GM12878 (cell line): ENCODE measurements at regions not wholly inside any gene's neighbourhood (a gene's known extent, or its start where the extent isn't known, plus 50 kb on each side); places are given as distances from the start of the nearest gene placed in this dataset.

Source experiments
- POLR2AphosphoS5 ChIP-seq: IDR thresholded peaks from 2 replicates; pipeline ENCODE4 v1.6.1; 2011; ENCODE audit warnings: mild to moderate bottlenecking, low read length, inconsistent platforms
- SPI1 ChIP-seq: IDR thresholded peaks from 2 replicates; pipeline ENCODE4 v1.6.1; 2011; ENCODE audit warnings: low read depth, mild to moderate bottlenecking, low read length, moderate library complexity, borderline replicate concordance; ENCODE audit not compliant: insufficient read depth
- STAT3 ChIP-seq: IDR thresholded peaks from 2 replicates; pipeline ENCODE4 v1.6.1; 2011; ENCODE audit warnings: low read depth, low read length, improper control_type of control experiment
- TAF1 ChIP-seq: IDR thresholded peaks from 2 replicates; pipeline ENCODE4 v1.6.1; 2011; ENCODE audit warnings: mild to moderate bottlenecking, low read depth, low read length, borderline replicate concordance
- TCF3 ChIP-seq: IDR thresholded peaks from 2 replicates; pipeline ENCODE4 v1.6.1; 2012; ENCODE audit warnings: low read depth, mild to moderate bottlenecking, low read length, borderline replicate concordance; ENCODE audit not compliant: insufficient read depth
- TF ChIP-seq, protein P1 (sequence below), 3 experiments: IDR thresholded peaks in 2 of 3; conservative IDR thresholded peaks in 1 of 3; 2 replicates each; pipeline ENCODE4 v1.5.1; 2011; ENCODE audit warnings: low read depth in 3 of 3, low read length in 3 of 3, mild to moderate bottlenecking in 3 of 3, control low read depth in 2 of 3, moderate library complexity in 2 of 3, inconsistent platforms in 1 of 3, mixed read lengths in 1 of 3; ENCODE audit not compliant: control insufficient read depth in 2 of 3, insufficient read depth in 1 of 3; ENCODE audit errors: extremely low read depth in 1 of 3
- TF ChIP-seq, protein P2 (sequence below): fragments of 450-650 bp; IDR thresholded peaks from 2 replicates; pipeline ENCODE4 v1.6.1; 2017; ENCODE audit warnings: mild to moderate bottlenecking, low read depth, inconsistent platforms; ENCODE audit not compliant: poor library complexity, severe bottlenecking

- TF ChIP-seq TAF1 (no peak), STAT3 (no peak), POLR2AphosphoS5 (no peak), TCF3 (no peak), SPI1 (no peak)
- TF ChIP-seq, protein P1, sequence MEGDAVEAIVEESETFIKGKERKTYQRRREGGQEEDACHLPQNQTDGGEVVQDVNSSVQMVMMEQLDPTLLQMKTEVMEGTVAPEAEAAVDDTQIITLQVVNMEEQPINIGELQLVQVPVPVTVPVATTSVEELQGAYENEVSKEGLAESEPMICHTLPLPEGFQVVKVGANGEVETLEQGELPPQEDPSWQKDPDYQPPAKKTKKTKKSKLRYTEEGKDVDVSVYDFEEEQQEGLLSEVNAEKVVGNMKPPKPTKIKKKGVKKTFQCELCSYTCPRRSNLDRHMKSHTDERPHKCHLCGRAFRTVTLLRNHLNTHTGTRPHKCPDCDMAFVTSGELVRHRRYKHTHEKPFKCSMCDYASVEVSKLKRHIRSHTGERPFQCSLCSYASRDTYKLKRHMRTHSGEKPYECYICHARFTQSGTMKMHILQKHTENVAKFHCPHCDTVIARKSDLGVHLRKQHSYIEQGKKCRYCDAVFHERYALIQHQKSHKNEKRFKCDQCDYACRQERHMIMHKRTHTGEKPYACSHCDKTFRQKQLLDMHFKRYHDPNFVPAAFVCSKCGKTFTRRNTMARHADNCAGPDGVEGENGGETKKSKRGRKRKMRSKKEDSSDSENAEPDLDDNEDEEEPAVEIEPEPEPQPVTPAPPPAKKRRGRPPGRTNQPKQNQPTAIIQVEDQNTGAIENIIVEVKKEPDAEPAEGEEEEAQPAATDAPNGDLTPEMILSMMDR (IDR thresholded peaks at IDR 0.05 in 2 of 3, conservative IDR thresholded peaks at IDR 0.05 in 1 of 3; ENCODE audit: control insufficient read depth in 2 of 3, extremely low read depth in 1 of 3, insufficient read depth in 1 of 3, low read depth in 3 of 3, low read length in 3 of 3): no peak
- TF ChIP-seq, protein P2, sequence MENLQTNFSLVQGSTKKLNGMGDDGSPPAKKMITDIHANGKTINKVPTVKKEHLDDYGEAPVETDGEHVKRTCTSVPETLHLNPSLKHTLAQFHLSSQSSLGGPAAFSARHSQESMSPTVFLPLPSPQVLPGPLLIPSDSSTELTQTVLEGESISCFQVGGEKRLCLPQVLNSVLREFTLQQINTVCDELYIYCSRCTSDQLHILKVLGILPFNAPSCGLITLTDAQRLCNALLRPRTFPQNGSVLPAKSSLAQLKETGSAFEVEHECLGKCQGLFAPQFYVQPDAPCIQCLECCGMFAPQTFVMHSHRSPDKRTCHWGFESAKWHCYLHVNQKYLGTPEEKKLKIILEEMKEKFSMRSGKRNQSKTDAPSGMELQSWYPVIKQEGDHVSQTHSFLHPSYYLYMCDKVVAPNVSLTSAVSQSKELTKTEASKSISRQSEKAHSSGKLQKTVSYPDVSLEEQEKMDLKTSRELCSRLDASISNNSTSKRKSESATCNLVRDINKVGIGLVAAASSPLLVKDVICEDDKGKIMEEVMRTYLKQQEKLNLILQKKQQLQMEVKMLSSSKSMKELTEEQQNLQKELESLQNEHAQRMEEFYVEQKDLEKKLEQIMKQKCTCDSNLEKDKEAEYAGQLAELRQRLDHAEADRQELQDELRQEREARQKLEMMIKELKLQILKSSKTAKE: no peak
These were observed 204.8 kb upstream of the IGF1R start for GRCh38 chr15:98443526-98443925.
